ENCODE measurements at regions not wholly inside any gene's neighbourhood (a gene's known extent, or its start where the extent isn't known, plus 50 kb on each side); places are given as distances from the start of the nearest gene placed in this dataset.

DNA sequence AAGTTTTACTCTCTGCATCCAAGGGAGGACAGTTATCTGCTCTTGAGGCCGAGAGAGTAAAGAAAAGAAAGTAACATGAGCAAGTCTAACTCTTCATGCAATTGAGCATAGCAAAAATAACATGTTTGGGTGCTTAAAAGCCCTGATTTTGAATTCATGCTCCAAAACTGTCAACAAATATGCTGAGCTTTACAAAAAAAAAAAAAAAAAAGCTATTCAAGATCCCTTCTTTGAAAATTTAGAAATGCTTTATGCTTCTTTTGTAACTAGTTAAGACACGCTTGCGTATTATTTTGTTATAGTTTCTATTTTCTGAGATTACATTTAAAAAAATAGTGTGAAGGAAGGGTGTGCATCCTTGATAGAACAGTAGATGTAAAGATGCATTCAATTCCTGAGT lies 1733.0 kb downstream of the MRPL39 start:
- H3K27me3 ChIP-seq (ENCODE audit: control insufficient read depth in 2 of 2, insufficient read depth in 2 of 2, low read length in 2 of 2) = no peaks in the 10 kb centered on the region
- no peaks in the 10 kb centered on the region for H4K20me1 ChIP-seq (replicated peaks; ENCODE audit: control insufficient read depth, extremely low read depth, insufficient read depth, low read length)
- intact Hi-C loops (cut with micrococcal nuclease) = no loop called here
- CTCF ChIA-PET = no interaction called here
- H3K4me3 ChIP-seq (replicated peaks in 1 of 3; ENCODE audit: insufficient read depth in 1 of 3, low read depth in 1 of 3, low read length in 3 of 3) = no peak overlapping the region
- no peaks in the 10 kb centered on the region for H3K4me1 ChIP-seq (ENCODE audit: control insufficient read depth, extremely low read depth, insufficient read depth, low read length)
- no peaks in the 10 kb centered on the region for H3K9me3 ChIP-seq (replicated peaks; ENCODE audit: control insufficient read depth, insufficient read depth, low read length)
- no peak overlapping the region for H3K4me2 ChIP-seq (ENCODE audit: insufficient read depth, low read length)
- H3K36me3 ChIP-seq (ENCODE audit: control insufficient read depth in 2 of 2, extremely low read depth in 1 of 2, insufficient read depth in 2 of 2, low read length in 2 of 2) = no peaks in the 10 kb centered on the region
- no peaks in the 10 kb centered on the region for H3K9me1 ChIP-seq (replicated peaks; ENCODE audit: control insufficient read depth, extremely low read depth, insufficient read depth, low read length)
- FAIRE-seq = no peak
- DNase-seq (ENCODE audit: low read depth, low spot score) = no peak
- no TSS peak for BruUV-seq (replicated peaks)
- POLR2A ChIA-PET = no interaction called here
- dilution Hi-C loops (cut with MboI; ENCODE audit: extremely low pct_ligation_motif_present, low sequenced_read_pairs) = no loop called here
- no peak overlapping the region for H3K9ac ChIP-seq (replicated peaks; ENCODE audit: extremely low read depth, insufficient read depth, low read length)
- no peaks in the 10 kb centered on the region for H3K79me2 ChIP-seq (ENCODE audit: control insufficient read depth, insufficient read depth, low read length)
- no peak overlapping the region for H2AFZ ChIP-seq (ENCODE audit: low read depth, low read length)
- no peak for TF ChIP-seq MYC (IDR thresholded peaks at IDR 0.05; ENCODE audit: low read depth, low read length)
- TF ChIP-seq CTCF (IDR thresholded peaks at IDR 0.05; ENCODE audit: extremely low read depth in 1 of 2, insufficient read depth in 1 of 2, low read depth in 1 of 2, low read length in 2 of 2) = no peak
- no peak for TF ChIP-seq POLR2A (IDR thresholded peaks at IDR 0.05; ENCODE audit: low read depth, low read length)
- no peak for TF ChIP-seq EZH2 (IDR thresholded peaks at IDR 0.05; ENCODE audit: borderline replicate concordance, low read depth, low read length, severe bottlenecking)
- TF ChIP-seq GATA2 (IDR thresholded peaks at IDR 0.05; ENCODE audit: insufficient read depth, insufficient read length, low read depth, low read length) = no peak
- TF ChIP-seq, protein P1, sequence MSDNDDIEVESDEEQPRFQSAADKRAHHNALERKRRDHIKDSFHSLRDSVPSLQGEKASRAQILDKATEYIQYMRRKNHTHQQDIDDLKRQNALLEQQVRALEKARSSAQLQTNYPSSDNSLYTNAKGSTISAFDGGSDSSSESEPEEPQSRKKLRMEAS (IDR thresholded peaks at IDR 0.05; ENCODE audit: insufficient read depth, insufficient read length) = no peak
- no peak for TF ChIP-seq JUN (IDR thresholded peaks at IDR 0.05; ENCODE audit: borderline replicate concordance, insufficient read depth, insufficient read length, low read depth)
- TF ChIP-seq FOS (IDR thresholded peaks at IDR 0.05; ENCODE audit: borderline replicate concordance, insufficient read depth, low read length) = no peak
- TF ChIP-seq POLR2AphosphoS5 (IDR thresholded peaks at IDR 0.05; ENCODE audit: insufficient read depth, low read depth, low read length) = no peak
- H3K27ac ChIP-seq (ENCODE audit: insufficient read depth, low read depth, low read length) = no peak overlapping the region

Data from endothelial cell of umbilical vein (primary cell).